PC-9 (cell line): ENCODE measurements at regions not wholly inside any gene's neighbourhood (a gene's known extent, or its start where the extent isn't known, plus 50 kb on each side); places are given as distances from the start of the nearest gene placed in this dataset.

ENCODE experiments used
- BruUV-seq: library from RNA; stranded (reverse); fragments of 400-500 nt; replicated peaks from 2 replicates; lab custom pipeline; 2021; lab: Mats Ljungman, UMichigan
- CTCF ChIA-PET: fragments of 300-600 bp; sonication (Branson Sonifier 250); formaldehyde crosslinking; loops from one replicate; lab custom pipeline; 2022; ENCODE audit warnings: antibody characterized with exemption; lab: Charles Lee
- POLR2A ChIA-PET: fragments of 300-600 bp; sonication (Branson Sonifier 250); formaldehyde crosslinking; loops from one replicate; lab custom pipeline; 2022; ENCODE audit warnings: antibody characterized with exemption; ENCODE audit not compliant: unreplicated experiment; lab: Charles Lee
- DNase-seq, 2 experiments: peaks; one replicate each; pipeline versions ENCODE4 v3.0.0 to v3.0.0-alpha.2; 2015 to 2022; ENCODE audit warnings: mixed read lengths in 1 of 2
- H2AFZ ChIP-seq: fragments of 200-600 bp; sonication (generic); 2 replicates; pipeline ENCODE4 v1.8.1; 2017; ENCODE audit warnings: antibody characterized with exemption
- H3F3A ChIP-seq: fragments of 200-600 bp; sonication (generic); 2 replicates; pipeline ENCODE4 v1.8.1; 2017; ENCODE audit warnings: antibody characterized with exemption, mild to moderate bottlenecking, low read depth; ENCODE audit not compliant: insufficient read depth
- H3K27ac ChIP-seq: fragments of 200-600 bp; sonication (generic); 2 replicates; pipeline ENCODE4 v1.6.1; 2016; ENCODE audit warnings: mixed run types
- H3K27me3 ChIP-seq: fragments of 200-600 bp; sonication (generic); 2 replicates; pipeline ENCODE4 v1.6.1; 2016; ENCODE audit warnings: low read depth, mixed run types; ENCODE audit not compliant: insufficient read depth
- H3K36me3 ChIP-seq: fragments of 200-600 bp; sonication (generic); 2 replicates; pipeline ENCODE4 v1.6.1; 2016; ENCODE audit warnings: low read depth, mixed run types
- H3K4me1 ChIP-seq: fragments of 200-600 bp; sonication (generic); replicated peaks from 2 replicates; pipeline ENCODE4 v1.6.1; 2016; ENCODE audit warnings: mixed run types; ENCODE audit not compliant: insufficient read depth
- H3K4me2 ChIP-seq: fragments of 200-600 bp; sonication (generic); 2 replicates; pipeline ENCODE4 v1.6.1; 2017; ENCODE audit warnings: mixed run types
- H3K4me3 ChIP-seq: fragments of 200-600 bp; sonication (generic); 2 replicates; pipeline ENCODE4 v1.6.1; 2016; ENCODE audit warnings: mixed run types
- H3K79me2 ChIP-seq: fragments of 200-600 bp; sonication (generic); 2 replicates; pipeline ENCODE4 v1.6.1; 2017; ENCODE audit warnings: low read depth, mixed run types
- H3K9me2 ChIP-seq: fragments of 200-600 bp; sonication (generic); 2 replicates; pipeline ENCODE4 v1.8.1; 2017; ENCODE audit warnings: mild to moderate bottlenecking; ENCODE audit not compliant: insufficient read depth
- H3K9me3 ChIP-seq: fragments of 200-600 bp; sonication (generic); 2 replicates; pipeline ENCODE4 v1.8.1; 2016; ENCODE audit warnings: low read depth; ENCODE audit not compliant: insufficient read depth
- H4K20me1 ChIP-seq: fragments of 200-600 bp; sonication (generic); 2 replicates; pipeline ENCODE4 v1.8.1; 2017; ENCODE audit not compliant: insufficient read depth
- EZH2 ChIP-seq: fragments of 200-600 bp; sonication (generic); IDR thresholded peaks from 2 replicates; pipeline ENCODE4 v1.8.0; 2017; ENCODE audit warnings: antibody characterized with exemption, low read depth
- intact Hi-C: fragments of 100-400 bp; cut with micrococcal nuclease; formaldehyde crosslinking; loops from one replicate; pipeline ENCODE4 v1.10.0; 2022; ENCODE audit not compliant: unreplicated experiment
- TF ChIP-seq, protein P1 (sequence below): fragments of 200-600 bp; sonication (generic); conservative IDR thresholded peaks from 2 replicates; pipeline ENCODE4 v1.6.1; 2017; ENCODE audit warnings: mixed run types, antibody characterized with exemption, mild to moderate bottlenecking, moderate library complexity

DNA sequence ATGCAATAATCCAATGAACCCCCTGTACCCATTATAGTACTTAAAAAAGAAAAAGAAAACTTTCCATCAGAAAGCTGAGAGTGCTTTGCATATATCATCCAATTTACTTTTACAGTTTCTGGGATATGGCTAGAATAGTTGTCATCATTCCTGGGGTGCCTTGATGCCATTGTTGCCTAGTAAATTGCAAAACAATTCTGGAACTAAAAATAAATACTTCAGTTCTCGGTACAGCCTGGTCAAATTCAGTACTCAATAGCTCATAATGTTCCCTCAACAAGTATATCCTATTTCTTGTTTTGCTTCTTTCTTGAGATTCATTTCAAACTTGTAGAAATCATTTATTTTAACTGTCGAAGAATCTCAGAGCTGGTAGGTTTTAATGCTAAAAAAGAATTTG is 334.7 kb upstream of the MDFIC2 start:
- Histone ChIP-seq H3K9me2 (no peaks in the 10 kb centered on the region), H3K9me3 (no peaks in the 10 kb centered on the region), H3F3A (no peaks in the 10 kb centered on the region), H3K4me3 (no peak overlapping the region), H2AFZ (no peak overlapping the region), H3K79me2 (no peaks in the 10 kb centered on the region), H3K4me2 (no peak overlapping the region), H3K27me3 (no peaks in the 10 kb centered on the region), H4K20me1 (no peaks in the 10 kb centered on the region), H3K27ac (no peak overlapping the region), H3K36me3 (no peaks in the 10 kb centered on the region), H3K4me1 (no peaks in the 10 kb centered on the region)
- no peak for DNase-seq
- intact Hi-C loops: no loop called here
- TF ChIP-seq, protein P1, sequence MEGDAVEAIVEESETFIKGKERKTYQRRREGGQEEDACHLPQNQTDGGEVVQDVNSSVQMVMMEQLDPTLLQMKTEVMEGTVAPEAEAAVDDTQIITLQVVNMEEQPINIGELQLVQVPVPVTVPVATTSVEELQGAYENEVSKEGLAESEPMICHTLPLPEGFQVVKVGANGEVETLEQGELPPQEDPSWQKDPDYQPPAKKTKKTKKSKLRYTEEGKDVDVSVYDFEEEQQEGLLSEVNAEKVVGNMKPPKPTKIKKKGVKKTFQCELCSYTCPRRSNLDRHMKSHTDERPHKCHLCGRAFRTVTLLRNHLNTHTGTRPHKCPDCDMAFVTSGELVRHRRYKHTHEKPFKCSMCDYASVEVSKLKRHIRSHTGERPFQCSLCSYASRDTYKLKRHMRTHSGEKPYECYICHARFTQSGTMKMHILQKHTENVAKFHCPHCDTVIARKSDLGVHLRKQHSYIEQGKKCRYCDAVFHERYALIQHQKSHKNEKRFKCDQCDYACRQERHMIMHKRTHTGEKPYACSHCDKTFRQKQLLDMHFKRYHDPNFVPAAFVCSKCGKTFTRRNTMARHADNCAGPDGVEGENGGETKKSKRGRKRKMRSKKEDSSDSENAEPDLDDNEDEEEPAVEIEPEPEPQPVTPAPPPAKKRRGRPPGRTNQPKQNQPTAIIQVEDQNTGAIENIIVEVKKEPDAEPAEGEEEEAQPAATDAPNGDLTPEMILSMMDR: no peak
- no peak for TF ChIP-seq EZH2
- ChIA-PET POLR2A (no interaction called here), CTCF (no interaction called here)
- no TSS peak for BruUV-seq

DNA sequence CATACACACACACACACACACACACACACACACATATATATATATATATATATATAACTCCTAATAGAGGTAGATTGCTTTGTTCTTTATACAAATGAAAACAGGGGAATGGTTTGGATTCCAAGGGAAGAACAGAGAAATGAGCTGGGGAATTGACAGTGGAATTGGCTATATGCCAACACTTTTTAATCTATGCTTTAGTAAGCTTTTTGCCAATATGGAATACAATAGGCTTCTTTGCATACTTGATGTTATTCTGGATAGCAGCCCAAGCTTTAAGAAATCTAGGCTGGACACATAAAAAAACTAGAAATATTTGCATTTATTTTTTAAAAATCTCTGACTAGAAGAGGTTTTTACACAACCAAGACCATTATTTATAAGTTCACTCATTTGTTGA is 334.2 kb upstream of the MDFIC2 start:
- H3K9me2 ChIP-seq: no peaks in the 10 kb centered on the region
- no peaks in the 10 kb centered on the region for H3F3A ChIP-seq
- CTCF ChIA-PET: no interaction called here
- no peaks in the 10 kb centered on the region for H4K20me1 ChIP-seq
- H3K4me1 ChIP-seq: no peaks in the 10 kb centered on the region
- no peaks in the 10 kb centered on the region for H3K36me3 ChIP-seq
- no peak for TF ChIP-seq EZH2
- TF ChIP-seq, protein P1: no peak
- no TSS peak for BruUV-seq
- H3K4me3 ChIP-seq: no peak overlapping the region
- DNase-seq: no peak
- H3K9me3 ChIP-seq: no peaks in the 10 kb centered on the region
- H3K79me2 ChIP-seq: no peaks in the 10 kb centered on the region
- POLR2A ChIA-PET: no interaction called here
- no peak overlapping the region for H3K27ac ChIP-seq
- H3K4me2 ChIP-seq: no peak overlapping the region
- H3K27me3 ChIP-seq: no peaks in the 10 kb centered on the region
- no peak overlapping the region for H2AFZ ChIP-seq
- intact Hi-C loops: no loop called here

DNA sequence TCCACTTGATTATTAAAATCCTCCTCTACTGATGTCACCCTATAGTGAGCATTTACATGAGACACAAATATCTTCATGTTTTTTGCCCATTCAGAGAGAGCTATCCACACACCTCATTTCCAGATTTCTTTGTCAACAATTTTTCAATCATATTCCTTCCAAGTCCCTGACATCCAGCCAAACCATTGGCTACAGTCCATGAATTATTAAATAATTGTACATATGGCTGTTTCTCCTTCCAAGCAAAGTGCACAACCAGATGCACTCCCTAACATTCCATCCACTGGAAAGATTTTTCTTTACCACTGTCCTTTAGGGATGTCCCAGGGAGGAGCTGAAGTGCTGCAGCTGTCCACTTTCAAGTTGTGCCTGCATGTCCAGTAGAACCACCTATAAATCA is 328.0 kb upstream of the MDFIC2 start:
- Histone ChIP-seq H3K4me1 (no peaks in the 10 kb centered on the region), H4K20me1 (no peaks in the 10 kb centered on the region), H3K27me3 (no peaks in the 10 kb centered on the region), H2AFZ (no peak overlapping the region), H3K27ac (no peak overlapping the region), H3K79me2 (no peaks in the 10 kb centered on the region), H3K9me2 (no peaks in the 10 kb centered on the region), H3K4me3 (no peak overlapping the region), H3K36me3 (no peaks in the 10 kb centered on the region), H3K9me3 (no peaks in the 10 kb centered on the region), H3K4me2 (no peak overlapping the region), H3F3A (no peaks in the 10 kb centered on the region)
- BruUV-seq: no TSS peak
- no peak for DNase-seq
- ChIA-PET POLR2A (no interaction called here), CTCF (no interaction called here)
- TF ChIP-seq EZH2: no peak
- TF ChIP-seq, protein P1: no peak
- intact Hi-C loops: no loop called here
